NCI-H2107 treated with DMSO at 0.1 percent for 48 hours (cell line): ENCODE measurements at regions not wholly inside any gene's neighbourhood (a gene's known extent, or its start where the extent isn't known, plus 50 kb on each side); places are given as distances from the start of the nearest gene placed in this dataset.
"Not testable (repeated sequence)": the region's sequence is repeated elsewhere in the genome, so short reads cannot be mapped to it uniquely, and the experiment has no call there.

Experiments
- DNase-seq: peaks from one replicate; lab custom pipeline; 2025; ENCODE audit not compliant: unreplicated experiment; lab: John Stamatoyannopoulos, UW

DNA sequence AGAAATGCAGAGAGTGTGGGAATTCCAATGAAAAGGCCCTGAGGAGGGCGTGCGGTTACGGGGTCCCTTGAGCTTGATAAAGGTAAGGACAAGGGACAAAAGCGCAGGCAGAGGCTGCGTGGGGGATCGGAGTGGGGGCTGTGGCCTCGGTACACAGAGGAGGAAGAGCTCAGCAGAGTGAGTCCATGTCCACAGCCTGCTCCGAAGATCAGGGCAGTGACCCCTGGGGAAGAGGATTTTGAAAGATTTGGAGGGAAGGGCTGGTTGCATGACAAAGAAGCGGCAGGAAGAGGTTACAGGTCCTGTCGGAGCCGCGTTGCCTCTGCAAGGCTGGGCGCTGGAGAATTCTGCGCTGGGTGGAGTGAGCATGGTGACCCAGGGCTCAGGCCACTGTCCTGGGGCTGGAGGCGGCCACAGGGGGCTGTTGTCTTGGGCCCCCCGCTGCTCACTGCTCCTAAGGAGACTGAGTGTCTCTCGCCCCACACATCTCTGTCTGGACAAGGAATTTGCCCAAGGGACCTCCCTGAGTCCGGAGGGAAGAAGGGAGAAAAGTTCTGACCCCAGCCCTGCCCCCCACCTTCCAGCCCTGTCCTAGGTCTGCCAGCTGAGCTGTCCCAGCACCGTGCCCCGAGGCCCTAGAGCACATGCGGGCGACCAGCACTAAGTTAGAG is 69.8 kb upstream of the INSIG1 start:
- DNase-seq = no peak

DNA sequence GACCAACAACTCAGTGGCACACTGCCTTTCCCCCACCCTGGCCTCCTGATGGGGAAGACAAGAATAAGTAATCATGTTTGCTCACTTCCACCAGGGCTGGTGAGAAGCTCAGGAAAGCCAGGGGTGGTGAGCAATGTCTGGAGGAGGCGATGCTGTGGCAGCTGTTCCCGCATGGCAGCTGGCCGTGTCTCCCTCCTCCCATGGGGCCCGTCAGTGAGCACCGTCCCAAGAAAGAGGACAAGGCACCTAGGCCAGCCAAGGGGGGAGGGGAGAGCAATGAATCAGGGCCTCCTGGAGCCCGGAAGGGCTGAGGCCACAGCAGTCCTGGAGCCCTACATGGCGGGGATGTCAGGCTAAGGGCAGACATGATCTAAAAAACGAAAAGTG is 69.2 kb upstream of the INSIG1 start:
- DNase-seq = no peak

DNA sequence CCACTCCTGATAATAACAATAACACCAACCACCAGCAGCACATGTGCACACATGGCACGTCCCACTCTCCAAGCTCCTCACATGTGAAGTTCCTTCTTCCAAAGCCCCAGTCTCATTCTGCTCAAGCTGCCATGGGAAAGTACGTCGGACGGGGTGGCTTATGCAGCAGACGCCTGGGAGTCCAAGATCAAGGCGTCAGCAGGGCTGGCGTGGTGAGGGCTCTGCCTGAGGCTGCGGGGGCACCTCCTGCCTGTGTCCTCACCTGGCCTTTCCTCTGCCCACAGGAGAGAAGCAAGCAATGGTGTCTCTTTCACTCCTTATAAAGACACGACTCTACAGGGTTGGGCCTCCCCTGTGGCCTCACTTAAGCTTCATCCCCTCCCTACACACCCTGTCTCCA is 68.8 kb upstream of the INSIG1 start:
- DNase-seq = no peak

DNA sequence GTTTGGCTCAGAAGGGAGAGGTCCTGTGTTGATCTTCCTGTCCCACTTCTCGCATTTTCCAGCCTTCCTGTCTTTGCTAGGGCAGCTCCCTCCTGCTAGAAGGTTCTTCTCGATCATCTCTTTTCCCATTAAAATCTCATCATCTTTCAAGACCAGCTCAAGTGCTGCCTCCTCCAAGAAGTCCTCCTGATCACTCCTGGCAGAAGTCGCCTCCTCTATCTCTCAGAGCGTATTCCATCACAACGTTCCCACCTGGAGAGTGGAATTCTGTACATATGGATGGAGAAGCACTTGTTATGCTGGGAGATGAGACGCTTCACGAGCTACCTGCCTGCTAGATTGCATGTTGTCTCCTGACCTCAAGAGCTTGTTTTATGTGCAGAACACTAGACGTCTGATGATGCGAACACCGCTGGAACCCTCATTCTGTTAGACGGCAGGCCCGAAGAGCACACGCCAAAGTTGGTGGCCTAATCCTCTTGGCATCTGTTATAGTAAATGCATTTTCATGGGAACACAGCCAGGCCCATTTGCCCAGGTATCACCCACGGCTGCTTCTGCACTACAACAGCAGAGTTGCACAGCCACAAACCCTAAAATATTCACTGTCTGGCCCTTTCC is 68.0 kb upstream of the INSIG1 start:
- no peak for DNase-seq

DNA sequence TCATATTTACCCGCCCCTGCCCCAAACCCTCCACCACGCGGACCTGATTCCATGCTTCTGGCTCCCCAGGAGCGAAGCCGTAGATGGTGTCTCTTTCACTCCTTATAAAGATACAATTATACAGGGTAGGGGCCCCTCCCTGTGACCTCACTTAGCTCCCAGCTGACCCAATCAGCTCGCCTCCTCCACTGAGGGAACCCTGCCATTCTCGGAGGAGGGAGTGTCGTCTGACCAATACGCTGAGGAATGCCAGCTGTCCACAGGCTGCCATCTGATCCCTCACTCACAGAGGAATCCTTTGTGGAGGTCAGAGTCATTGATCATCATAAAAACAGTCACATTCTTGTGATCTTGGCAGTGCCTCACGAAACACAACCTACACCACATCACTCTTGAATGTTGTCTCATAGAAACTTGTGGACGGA is 67.5 kb upstream of the INSIG1 start:
- no peak for DNase-seq

DNA sequence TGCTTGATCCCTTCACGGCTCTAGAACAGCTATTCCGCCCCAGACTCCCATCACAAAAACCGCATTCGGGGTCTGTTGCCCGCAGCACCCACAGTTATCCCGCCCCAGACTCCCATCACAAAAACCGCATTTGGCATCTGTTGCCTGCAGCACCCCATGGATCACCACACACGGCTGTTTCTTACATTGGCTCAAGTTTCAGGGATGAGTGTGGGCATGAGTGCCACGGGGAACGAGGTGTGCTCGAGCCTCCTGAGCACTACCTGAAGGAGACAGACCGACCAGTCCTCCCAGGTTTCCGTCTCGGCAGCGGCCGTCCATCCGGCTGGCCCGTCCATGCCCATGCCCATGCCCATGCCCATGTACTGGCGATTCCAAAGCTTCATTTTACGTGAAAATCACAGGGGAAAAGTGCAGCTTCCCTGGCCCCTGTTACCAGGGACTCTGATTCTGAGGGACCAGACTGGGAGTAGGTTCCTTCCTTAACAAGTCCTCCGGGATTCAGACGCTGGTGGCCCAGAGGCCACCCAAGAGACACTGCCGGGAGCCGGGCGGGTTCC is 66.4 kb upstream of the INSIG1 start:
- DNase-seq = no peak

DNA sequence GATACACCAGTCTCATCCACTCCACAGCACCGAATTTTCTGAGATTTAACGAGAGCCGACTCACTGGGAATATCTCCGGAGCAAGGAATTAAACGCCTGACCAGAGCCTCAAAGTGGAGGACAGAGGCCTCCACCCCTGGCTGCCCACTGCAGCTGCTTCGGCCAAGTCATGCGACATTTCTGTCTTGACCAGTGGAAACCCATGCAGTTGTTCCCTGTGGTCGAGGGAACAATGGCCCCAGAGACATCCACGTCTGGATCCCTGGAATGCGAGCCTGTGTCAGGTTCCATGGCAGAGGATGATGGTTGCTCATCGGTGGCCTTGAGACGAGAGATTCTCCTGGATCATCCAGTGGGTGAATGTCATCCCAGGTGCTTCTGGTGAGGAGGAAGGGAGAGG is 65.7 kb upstream of the INSIG1 start:
- no peak for DNase-seq

DNA sequence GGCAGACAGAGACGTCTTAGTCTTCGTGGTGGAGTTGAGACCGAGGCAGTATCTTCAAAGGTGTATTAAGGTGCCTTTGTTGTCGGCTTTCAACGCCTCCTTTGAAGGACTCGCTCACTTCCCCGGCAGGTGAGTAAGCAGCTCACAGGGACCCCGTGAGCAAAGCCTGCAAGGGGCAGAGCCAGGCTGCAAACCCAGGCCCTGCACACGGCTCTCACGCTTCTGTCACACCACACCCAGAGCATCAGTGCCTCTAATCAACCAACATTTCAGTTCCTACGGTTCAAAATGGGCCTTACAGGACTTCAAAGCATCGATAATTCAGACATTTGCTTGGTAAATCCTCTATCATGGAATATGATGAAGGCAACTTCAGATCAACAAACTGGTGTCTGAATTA is 64.8 kb upstream of the INSIG1 start:
- no peak for DNase-seq

DNA sequence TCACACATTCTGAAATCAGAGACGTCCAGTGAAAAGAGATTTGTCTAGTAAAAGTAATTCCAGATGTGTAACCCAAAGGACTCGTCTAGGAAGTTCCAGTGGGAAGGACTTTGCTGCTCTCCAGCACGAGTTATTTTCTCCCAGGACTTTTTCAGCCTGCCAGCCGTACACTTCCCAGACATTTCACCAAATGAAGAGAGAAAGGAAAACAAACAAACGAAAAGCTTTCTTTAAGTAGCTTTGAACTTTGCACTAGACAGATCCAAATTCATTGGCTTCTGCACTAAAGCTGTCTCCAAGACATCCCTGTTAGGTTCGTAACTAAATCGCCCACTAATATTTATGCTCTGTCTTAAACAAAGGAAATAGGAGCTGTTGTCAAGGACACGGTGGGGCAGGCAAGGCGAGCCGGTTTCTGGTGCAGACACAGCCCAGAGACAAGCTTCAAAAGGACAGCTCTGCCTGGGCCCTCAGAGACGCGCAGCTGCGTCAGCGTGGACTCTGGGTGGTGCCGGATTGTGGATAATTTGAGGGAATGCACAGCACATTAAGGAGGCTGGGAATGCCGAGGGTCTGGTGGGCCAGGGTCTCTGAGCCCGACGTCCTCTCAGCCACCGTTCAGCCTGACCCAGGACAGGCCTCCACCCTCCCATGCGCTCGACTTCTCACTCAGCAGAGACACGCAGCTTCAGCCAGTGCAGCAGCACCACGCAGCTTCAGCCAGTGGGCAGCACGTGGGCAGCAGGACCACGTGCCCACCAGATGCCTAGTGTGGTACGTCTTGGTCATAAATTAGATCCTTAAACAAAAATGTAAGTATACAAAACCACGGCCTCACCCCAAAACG is 64.1 kb upstream of the INSIG1 start:
- DNase-seq = no peak

DNA sequence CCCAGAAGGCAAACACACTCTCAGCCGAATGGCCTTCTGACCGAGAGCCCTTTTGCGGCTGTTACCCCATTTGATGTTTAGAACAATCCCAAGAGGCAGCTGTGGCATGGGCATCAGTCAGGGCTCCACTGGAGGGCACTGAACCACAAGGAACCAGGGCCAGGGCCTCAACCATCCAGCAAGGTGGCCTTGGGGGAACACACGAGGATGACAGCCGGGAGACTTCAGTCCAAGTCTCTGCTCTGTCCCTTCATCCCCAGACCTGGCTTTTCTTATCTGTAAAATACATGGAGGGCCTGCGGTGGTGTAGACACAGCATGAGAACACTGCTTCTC is 63.6 kb upstream of the INSIG1 start:
- DNase-seq = no peak

DNA sequence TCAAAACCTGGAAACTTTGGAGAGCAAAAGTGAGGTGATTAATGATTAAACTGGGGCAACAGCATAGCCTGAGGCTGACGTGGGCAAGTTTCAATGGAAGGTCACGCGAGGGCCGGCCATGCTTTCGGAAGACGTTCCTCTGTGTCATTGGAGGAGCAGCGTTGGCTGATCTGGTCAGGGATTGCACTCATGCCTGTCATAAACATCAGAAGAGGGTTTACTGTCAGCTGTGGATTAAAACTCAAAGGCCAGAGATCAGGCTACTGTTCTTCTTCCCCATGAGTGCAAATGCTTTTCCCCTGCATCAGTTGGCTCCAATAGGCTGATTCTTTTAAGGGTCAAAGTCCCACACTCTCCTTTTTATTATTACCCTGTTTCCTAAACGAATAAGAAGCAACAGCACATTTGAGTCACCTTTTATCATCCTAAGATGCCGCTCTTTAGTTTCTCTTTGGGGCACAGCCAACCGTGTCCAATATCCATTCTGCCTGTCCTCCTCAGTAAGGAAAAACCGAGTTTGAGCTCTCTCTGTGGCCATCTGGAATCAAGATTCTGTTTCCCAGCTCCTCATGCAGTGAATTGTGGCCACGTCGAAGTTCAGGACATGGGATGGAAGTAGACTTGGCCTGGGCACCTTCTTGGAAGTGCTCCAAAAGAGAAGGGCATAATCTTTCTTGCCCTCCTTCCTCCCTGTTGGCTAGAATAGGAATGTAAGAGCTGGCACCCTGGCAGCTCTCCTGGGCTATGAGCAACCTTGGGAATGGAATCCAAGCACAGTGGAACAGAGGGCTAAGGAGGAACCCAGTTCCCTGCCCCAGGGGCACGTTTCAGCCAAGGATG is 62.5 kb upstream of the INSIG1 start:
- no peak for DNase-seq

DNA sequence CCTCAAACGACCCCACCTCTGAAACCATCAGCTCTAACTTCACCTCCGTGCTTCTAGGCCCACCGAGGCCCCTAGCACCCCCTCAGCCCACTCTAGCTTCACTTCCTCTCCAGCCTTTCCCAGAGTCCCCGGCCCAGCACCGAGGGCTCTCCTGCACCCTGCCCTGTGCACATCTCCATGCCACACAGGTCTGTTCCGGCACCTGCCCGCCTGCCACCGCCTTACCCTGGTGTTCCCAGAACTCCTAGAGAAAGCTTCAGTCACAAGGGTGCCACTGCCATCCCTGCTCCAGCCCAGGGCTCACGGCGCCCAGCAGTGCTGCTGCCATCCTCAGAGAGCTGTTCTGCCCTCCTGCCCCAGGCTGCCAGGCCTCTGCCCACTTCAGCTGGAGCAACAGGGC is 61.3 kb upstream of the INSIG1 start:
- DNase-seq = no peak

DNA sequence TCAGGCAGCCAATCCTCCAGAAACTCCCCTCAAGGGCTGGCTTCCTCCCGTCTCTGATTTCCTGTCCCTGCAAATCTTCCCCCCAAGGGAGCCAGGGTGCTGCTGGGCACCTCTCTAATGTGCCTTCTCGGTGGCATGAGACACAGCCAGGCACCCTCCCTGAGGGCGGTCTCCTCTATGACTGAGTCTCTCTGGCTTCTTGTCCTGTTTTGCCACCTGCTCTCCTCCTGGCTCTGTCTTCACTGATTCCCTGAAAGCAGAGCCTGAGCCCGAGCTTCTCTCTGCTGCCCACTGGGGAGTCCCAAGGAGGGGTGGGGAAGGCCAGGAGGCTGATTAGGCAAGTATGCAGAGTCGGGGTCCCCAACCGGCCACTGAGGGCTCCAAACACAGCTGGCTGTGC is 60.4 kb upstream of the INSIG1 start:
- DNase-seq = no peak

DNA sequence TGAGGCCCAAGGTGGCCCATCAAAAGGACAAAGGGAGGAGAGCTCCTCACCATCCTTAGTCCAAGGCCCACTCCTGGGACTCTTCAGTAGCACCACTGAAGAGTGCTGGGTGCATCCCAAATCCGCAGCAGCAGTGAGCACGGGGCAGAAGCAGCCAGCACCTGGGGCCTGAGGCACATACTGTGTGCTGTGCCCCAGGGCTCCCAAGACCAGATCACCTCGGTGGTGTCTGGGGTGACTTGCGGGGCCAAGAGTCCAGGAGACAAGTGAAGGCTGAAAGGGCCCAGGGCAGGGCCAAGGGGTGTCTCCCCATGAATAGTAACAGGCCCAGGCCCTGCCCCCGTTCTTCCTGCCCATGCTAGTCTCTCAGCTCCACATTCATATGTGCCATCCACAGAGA is 59.9 kb upstream of the INSIG1 start:
- no peak for DNase-seq

DNA sequence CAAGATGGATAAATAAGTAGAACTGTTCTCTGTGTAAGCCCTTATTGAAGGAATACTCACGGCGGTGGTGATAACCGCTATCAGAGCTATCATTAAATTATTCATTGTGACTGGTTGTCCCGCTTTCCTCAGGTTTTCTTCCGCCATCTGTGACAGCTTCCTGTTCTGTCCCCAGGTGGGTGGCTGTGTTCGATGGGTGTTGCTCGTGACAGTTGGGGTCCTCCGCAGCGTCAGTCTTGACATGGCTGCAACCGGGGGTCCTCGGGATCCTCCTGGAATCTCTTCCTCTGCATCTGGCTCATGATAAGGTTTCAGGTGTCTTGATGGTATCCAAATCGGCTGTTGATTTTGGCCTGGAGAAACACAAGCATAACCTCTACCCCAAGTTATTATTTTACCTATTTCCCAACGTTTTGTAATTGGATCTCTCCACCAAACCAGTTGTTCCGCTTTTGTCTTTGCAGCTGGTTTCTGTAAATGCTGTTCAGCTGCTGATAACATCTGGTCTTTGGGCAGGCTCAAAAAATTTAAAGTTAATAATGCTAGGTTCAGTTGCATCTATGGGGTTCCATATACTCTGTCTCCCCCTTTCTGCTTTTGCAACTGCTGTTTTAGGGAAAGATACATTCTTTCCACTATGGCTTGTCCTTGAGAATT is 58.1 kb upstream of the INSIG1 start:
- not testable (repeated sequence) for DNase-seq

DNA sequence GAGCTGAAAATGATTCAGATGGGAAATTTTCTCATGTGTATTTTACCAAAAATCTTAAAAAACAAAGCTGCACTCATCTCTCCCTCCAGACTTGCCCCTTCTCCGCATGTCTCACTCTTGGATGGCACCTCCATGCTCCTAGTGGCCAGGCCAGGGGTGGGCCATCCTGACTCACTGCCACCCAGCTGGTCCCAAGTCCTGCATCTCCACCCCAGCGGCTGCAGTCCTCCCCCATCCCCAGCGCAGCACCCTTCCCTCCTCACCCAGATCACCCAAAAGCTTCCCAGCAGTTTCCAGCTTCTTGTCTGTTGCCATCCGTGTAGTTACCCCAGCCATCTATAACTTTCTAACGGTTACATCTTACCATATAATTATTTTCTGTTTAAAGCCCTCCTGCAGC is 53.0 kb upstream of the INSIG1 start:
- DNase-seq = no peak

DNA sequence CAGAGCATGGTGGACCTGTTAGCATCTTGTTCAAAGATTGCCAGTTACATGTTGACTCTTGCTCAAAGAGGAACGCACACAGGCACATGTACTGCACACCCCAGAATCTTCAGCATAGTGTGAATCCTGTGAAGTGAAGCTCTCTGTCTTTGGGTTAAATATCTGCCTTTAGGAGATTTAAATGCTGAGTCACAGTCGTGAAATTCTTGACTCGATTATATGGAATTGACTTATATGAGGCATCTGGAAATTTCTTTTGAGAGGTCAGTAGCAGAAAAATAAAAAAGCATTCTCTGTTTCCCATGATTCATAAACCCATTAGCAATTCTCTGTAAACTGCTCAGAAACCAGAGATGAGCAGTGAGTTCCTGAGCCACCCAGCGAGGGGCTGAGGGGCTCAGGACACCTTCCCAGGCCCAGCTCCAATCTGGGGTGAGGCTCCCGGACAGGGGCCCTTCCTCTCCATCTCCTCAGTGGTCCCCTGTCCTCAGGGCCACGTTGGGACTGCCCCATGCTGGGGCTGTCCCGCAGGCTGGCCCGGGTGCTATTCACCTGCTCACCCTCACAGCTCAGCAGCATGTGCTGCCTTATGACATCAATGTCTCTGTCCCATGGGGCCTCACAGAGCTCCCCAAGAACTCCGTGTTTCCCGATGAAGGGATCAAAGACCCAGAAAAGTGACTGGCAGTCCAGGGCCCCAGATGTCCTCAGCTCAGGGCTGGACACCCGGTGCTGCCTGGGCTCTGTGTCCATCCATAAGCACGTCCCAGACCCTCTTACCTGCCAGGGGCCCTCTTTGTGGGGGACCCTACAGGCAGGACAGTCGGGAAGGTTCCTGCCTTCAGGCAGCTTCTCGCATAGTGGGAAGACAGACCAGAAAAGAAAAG is 50.0 kb upstream of the INSIG1 start:
- DNase-seq = no peak
